Mesodermal cell (in vitro differentiated cells): ENCODE measurements at regions not wholly inside any gene's neighbourhood (a gene's known extent, or its start where the extent isn't known, plus 50 kb on each side); places are given as distances from the start of the nearest gene placed in this dataset.
"Not testable (repeated sequence)": the region's sequence is repeated elsewhere in the genome, so short reads cannot be mapped to it uniquely, and the experiment has no call there.

Source experiments
- H3K27ac ChIP-seq: 2 replicates; pipeline ENCODE4 v1.7.0; 2013; ENCODE audit warnings: mild to moderate bottlenecking, low read depth, low read length, moderate library complexity; ENCODE audit not compliant: severe bottlenecking
- H3K36me3 ChIP-seq: 2 replicates; pipeline ENCODE4 v1.7.1; 2013; ENCODE audit warnings: mild to moderate bottlenecking, low read length, moderate library complexity; ENCODE audit not compliant: control insufficient read depth, insufficient read depth
- H3K4me1 ChIP-seq: one replicate; pipeline ENCODE4 v1.7.1; 2013; ENCODE audit warnings: mild to moderate bottlenecking, low read length; ENCODE audit not compliant: insufficient read depth, control insufficient read depth, poor library complexity, severe bottlenecking
- H3K4me3 ChIP-seq: 2 replicates; pipeline ENCODE4 v1.7.0; 2013; ENCODE audit warnings: low read length, control low read depth, mild to moderate bottlenecking; ENCODE audit not compliant: insufficient read depth, poor library complexity, severe bottlenecking; ENCODE audit errors: extremely low read depth
- H3K9me3 ChIP-seq: 2 replicates; pipeline ENCODE4 v1.7.1; 2013; ENCODE audit warnings: mild to moderate bottlenecking, low read length, moderate library complexity; ENCODE audit not compliant: control insufficient read depth
- WGBS, 2 experiments: methylation state at CpG; one replicate each; pipeline ENCODE4 v1.1.5; 2013; ENCODE audit warnings: missing lambda C conversion rate in 2 of 2; ENCODE audit not compliant: insufficient coverage in 2 of 2; 5-methylcytosine and 5-hydroxymethylcytosine counted together

GRCh38 chr3:81198216-81198615, 563.2 kb downstream of the GBE1 start:
- Histone ChIP-seq H3K4me1 (peaks cover 3% of the 10 kb centered on the region), H3K4me3 (no peak overlapping the region)
- no CpG with 5 or more reads among the region's 3 CpGs for WGBS, 2 experiments

GRCh38 chr3:81197386-81197785, 564.1 kb downstream of the GBE1 start:
- Histone ChIP-seq H3K9me3 (no peaks in the 10 kb centered on the region), H3K27ac (no peak overlapping the region), H3K4me1 (peaks cover 3% of the 10 kb centered on the region), H3K36me3 (no peaks in the 10 kb centered on the region), H3K4me3 (no peak overlapping the region)
- 80 to 100% methylated on average over 1 to 2 of the region's 3 CpGs for WGBS, 2 experiments

More at GRCh38 chr3:81198216-81198615, 563.2 kb downstream of the GBE1 start:
- Histone ChIP-seq H3K27ac (no peak overlapping the region), H3K36me3 (no peaks in the 10 kb centered on the region), H3K9me3 (no peaks in the 10 kb centered on the region)

GRCh38 chr3:81195478-81195877, 566.0 kb downstream of the GBE1 start:
- Histone ChIP-seq H3K4me3 (no peak overlapping the region), H3K36me3 (no peaks in the 10 kb centered on the region), H3K27ac (no peak overlapping the region), H3K4me1 (peaks cover 3% of the 10 kb centered on the region), H3K9me3 (no peaks in the 10 kb centered on the region)
- WGBS, 2 experiments: no CpG with 5 or more reads among the region's 1 CpG

- H3K9me3 ChIP-seq: no peaks in the 10 kb centered on the region
These were observed 575.0 kb downstream of the GBE1 start for GRCh38 chr3:81186412-81186811.

GRCh38 chr3:81182086-81182875, 579.2 kb downstream of the GBE1 start:
- not testable (repeated sequence) for H3K27ac ChIP-seq, H3K4me3 ChIP-seq, H3K9me3 ChIP-seq, H3K4me1 ChIP-seq, H3K36me3 ChIP-seq
- 88 to 91% methylated on average over 10 to 12 of the region's 12 CpGs for WGBS, 2 experiments

More at GRCh38 chr3:81186412-81186811, 575.0 kb downstream of the GBE1 start:
- Histone ChIP-seq H3K4me3 (no peak overlapping the region), H3K27ac (no peak overlapping the region), H3K4me1 (no peaks in the 10 kb centered on the region), H3K36me3 (no peaks in the 10 kb centered on the region)

- H3K27ac ChIP-seq: no peak overlapping the region
- no peaks in the 10 kb centered on the region for H3K9me3 ChIP-seq
- WGBS, 2 experiments: no CpG with 5 or more reads among the region's 4 CpGs
- H3K36me3 ChIP-seq: no peaks in the 10 kb centered on the region
- no peaks in the 10 kb centered on the region for H3K4me1 ChIP-seq
- H3K4me3 ChIP-seq: no peak overlapping the region
These were observed 587.9 kb downstream of the GBE1 start for GRCh38 chr3:81173514-81173913.

- H3K4me3 ChIP-seq: no peak overlapping the region
- no peaks in the 10 kb centered on the region for H3K36me3 ChIP-seq
- H3K4me1 ChIP-seq: no peaks in the 10 kb centered on the region
- H3K27ac ChIP-seq: no peak overlapping the region
- H3K9me3 ChIP-seq: no peaks in the 10 kb centered on the region
These were observed 591.1 kb downstream of the GBE1 start for GRCh38 chr3:81170298-81170697.

- Histone ChIP-seq H3K4me3 (no peak overlapping the region), H3K36me3 (no peaks in the 10 kb centered on the region), H3K27ac (no peak overlapping the region), H3K4me1 (no peaks in the 10 kb centered on the region), H3K9me3 (no peaks in the 10 kb centered on the region)
- WGBS, 2 experiments: 94 to 100% methylated on average over 1 to 2 of the region's 3 CpGs
These were observed 596.6 kb downstream of the GBE1 start for GRCh38 chr3:81164806-81165205.

- no peaks in the 10 kb centered on the region for H3K36me3 ChIP-seq
- no peaks in the 10 kb centered on the region for H3K4me1 ChIP-seq
- H3K9me3 ChIP-seq: no peaks in the 10 kb centered on the region
- H3K27ac ChIP-seq: no peak overlapping the region
- H3K4me3 ChIP-seq: no peak overlapping the region
- WGBS, 2 experiments: no CpG with 5 or more reads among the region's 1 CpG
These were observed 599.6 kb downstream of the GBE1 start for GRCh38 chr3:81161851-81162250.

GRCh38 chr3:81161100-81161499, 600.3 kb downstream of the GBE1 start:
- no peaks in the 10 kb centered on the region for H3K9me3 ChIP-seq
- no peaks in the 10 kb centered on the region for H3K4me1 ChIP-seq
- no peak overlapping the region for H3K27ac ChIP-seq
- no peak overlapping the region for H3K4me3 ChIP-seq
- 83 to 84% methylated on average over 2 to 3 of the region's 4 CpGs for WGBS, 2 experiments
- no peaks in the 10 kb centered on the region for H3K36me3 ChIP-seq

GRCh38 chr3:81154611-81155143, 606.8 kb downstream of the GBE1 start:
- H3K9me3 ChIP-seq: no peaks in the 10 kb centered on the region
- no peaks in the 10 kb centered on the region for H3K4me1 ChIP-seq
- no peak overlapping the region for H3K27ac ChIP-seq
- no peaks in the 10 kb centered on the region for H3K36me3 ChIP-seq
- WGBS, 2 experiments: 85 to 91% methylated on average over 6 to 7 of the region's 7 CpGs
- no peak overlapping the region for H3K4me3 ChIP-seq
